Endometrium (tissue), 2 donors: ENCODE measurements at regions not wholly inside any gene's neighbourhood (a gene's known extent, or its start where the extent isn't known, plus 50 kb on each side); places are given as distances from the start of the nearest gene placed in this dataset.
"Not testable (repeated sequence)": the region's sequence is repeated elsewhere in the genome, so short reads cannot be mapped to it uniquely, and the experiment has no call there.

Experiments used
- FAIRE-seq: peaks from 2 replicates; lab custom pipeline; 2012; peaks lifted over from hg19 to GRCh38; lab: Jason Lieb, UNC
- donor health status: control.
- donor health status: control.

GRCh38 chr13:57784633-57785032, 153.1 kb downstream of the PCDH17 start:
- no peak for FAIRE-seq

DNA sequence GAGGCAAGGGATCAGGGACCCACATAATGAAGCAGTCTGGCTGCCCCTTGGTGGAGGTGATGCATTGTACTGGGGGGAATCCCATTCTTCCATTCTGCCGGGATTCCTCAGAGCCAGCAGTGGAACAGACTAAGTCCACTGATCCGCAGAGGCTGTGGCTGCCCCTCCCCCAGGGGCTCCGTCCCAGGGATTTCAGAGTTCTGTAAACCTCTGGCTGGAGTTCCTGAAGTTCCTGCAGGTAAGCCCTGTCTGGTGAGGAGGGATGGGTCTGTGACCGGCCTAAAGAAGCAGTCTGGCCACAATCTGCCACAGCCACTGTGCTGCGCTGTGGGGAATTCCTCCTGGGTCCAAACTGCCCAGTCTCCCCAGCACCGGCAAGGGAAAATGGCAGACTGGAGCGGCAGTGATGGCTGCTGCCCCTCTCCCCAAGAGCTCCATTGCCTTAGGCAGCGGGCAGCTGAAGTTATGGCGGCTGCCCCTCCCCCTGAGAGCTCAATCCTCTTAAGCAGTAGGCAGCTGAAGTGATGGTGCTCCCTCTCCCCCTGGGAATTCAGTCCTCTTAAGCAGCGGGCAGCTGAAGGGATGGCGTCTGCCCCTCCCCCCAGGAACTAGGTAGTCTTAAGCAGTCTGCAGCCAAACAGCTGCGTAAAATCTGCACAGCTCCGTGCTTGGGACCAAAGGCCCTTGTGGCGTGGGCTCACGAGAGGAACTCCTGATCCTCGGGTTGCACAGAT, 155.7 kb downstream of the PCDH17 start:
- no peak for FAIRE-seq

- FAIRE-seq: no peak
Observed at GRCh38 chr13:57799624-57800023, 168.1 kb downstream of the PCDH17 start.

DNA sequence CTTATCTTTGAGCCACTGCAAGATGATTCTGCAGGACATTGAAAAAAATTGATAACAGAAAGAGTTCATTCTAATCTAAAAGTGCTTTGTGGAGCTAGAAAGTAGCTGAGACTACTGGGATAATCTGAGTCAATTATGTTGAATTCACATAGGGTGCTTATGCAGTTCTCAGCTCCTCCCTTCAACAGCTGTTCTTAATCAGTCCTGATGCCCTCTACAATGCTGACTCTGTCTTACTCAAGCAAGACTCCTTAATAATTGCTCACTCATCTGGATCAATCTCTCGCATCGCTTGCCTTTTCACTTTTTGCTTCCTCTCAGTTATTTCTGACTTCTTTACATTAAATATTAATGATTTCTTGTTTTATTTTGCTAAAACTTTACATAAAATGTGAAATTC, 182.1 kb downstream of the PCDH17 start:
- FAIRE-seq: no peak

GRCh38 chr13:57815600-57815999, 184.1 kb downstream of the PCDH17 start:
- FAIRE-seq: no peak

DNA sequence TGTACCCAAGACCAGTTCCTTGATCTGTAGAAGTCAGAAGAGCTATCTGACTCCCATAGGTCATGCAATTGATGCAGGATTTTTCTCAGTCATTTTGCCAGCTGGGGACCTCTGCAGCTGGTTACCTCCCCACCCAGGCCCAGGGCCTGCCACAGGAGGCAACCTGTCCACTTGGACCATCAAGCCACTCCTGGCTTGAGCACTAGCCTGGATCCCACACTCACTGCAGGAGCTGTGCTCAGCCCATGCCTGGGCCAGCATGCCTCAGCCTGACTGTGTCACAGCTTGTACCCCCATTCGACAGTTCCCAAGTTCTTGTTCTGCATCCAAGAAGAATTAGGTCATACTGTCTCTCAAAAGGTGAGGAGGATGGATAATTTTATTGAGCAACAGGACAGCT, 189.4 kb downstream of the PCDH17 start:
- FAIRE-seq: no peak

GRCh38 chr13:57823704-57824103, 192.2 kb downstream of the PCDH17 start:
- FAIRE-seq: no peak

DNA sequence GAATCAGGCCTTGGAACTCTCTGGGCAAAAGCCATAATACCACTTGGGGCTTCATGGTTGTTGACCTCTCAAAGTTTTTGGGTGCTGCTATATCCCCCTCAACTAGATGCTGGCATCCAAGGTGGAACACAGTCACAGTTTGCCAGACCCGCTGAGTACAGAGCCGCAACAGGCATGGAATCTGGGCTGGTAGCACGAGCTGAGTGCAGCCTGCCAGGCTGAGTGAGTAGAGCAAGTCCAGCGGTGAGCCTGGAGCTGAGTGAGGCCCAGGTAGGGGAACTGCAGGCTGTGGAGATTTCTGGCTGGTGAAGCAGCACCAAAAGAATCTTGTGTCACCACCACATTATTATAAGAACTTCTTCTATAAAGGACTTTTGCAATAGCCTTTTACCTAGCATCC, 192.6 kb downstream of the PCDH17 start:
- FAIRE-seq: no peak

DNA sequence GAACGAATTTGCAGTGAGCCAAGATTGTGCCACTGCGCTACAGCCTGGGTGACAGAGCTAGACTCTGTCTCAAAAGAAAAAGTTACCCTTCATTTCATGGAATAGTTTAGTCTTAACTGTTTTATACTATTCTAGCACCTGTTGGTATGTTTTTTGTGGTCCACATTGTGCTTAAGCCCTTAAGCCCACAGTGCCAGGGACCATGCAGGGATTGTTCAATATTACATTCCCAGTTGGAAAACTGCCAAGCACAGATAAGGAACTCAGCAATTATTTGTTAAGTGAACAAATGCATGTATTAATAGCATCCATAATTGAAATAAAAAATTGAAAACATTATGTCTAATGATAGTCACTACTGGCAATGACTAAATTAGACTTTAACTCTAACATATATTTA, 193.5 kb downstream of the PCDH17 start:
- FAIRE-seq: no peak

DNA sequence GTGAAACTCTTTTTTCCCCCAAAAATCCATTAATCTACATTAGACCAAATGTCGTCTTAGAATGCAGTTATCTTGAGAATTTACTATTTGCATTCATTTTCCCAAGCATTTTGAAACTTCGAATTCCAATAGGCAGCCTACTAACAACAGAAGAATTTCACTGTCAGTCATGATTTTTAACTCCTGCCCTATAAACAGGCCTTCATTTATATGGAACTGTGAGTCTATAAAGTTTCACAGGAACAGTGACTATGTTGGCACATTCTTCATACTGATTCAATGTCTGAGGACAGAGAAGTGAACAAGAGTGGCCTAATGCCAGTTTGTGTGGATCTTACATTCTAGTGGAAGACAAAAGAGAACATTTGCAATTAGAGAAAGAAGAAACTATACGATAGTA, 198.0 kb downstream of the PCDH17 start:
- no peak for FAIRE-seq

GRCh38 chr13:57832187-57832586, 200.6 kb downstream of the PCDH17 start:
- FAIRE-seq: no peak

GRCh38 chr13:57837801-57838200, 206.3 kb downstream of the PCDH17 start:
- no peak for FAIRE-seq

- no peak for FAIRE-seq
Observed at GRCh38 chr13:57843521-57843920, 212.0 kb downstream of the PCDH17 start.

DNA sequence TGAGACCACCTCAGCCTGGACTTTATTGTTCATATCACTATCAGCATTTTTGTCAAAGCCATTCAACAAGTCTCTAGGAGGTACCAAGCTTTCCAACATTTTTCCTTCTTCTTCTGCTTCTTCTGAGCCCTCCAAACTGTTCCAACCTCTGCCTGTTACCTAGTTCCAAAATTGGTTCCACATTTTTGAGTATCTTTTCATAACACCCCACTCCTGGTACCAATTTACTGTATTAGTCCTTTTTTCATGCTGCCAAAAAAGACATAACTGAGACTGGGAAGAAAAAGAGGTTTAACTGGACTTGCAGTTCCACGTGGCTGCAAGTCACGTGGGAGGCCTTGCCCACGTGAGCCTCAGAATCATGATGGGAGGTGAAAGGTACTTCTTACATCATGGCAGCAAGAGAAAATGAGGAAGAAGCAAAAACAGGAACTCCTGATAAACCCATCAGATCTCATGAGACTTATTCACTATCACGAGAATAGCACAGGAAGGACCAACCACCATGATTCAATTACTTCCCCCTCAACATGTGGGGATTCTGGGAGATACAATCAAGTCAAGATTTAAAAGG, 215.1 kb downstream of the PCDH17 start:
- FAIRE-seq: no peak

GRCh38 chr13:57857945-57858344, 226.4 kb downstream of the PCDH17 start:
- FAIRE-seq: no peak

- FAIRE-seq: no peak
Observed at GRCh38 chr13:57858376-57858775, 226.8 kb downstream of the PCDH17 start.

DNA sequence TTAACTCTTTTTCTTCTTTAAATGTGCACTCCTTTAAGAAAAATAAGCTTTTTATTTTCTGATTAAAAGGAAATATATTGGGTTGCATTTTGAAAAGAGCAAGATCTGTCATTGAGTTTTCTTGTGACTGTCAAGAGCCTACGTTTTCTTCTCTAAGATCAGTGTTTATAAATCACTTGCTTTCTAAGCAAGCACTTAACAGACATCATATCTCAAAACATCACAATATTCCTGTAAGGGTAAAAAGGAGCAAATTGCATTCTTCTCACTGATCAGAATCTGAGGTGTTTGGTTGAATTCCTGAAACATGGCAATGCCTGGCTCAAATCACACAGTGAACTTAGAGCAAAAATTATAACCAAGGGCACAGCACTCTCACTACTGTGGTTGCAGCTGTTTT, 231.3 kb downstream of the PCDH17 start:
- no peak for FAIRE-seq

DNA sequence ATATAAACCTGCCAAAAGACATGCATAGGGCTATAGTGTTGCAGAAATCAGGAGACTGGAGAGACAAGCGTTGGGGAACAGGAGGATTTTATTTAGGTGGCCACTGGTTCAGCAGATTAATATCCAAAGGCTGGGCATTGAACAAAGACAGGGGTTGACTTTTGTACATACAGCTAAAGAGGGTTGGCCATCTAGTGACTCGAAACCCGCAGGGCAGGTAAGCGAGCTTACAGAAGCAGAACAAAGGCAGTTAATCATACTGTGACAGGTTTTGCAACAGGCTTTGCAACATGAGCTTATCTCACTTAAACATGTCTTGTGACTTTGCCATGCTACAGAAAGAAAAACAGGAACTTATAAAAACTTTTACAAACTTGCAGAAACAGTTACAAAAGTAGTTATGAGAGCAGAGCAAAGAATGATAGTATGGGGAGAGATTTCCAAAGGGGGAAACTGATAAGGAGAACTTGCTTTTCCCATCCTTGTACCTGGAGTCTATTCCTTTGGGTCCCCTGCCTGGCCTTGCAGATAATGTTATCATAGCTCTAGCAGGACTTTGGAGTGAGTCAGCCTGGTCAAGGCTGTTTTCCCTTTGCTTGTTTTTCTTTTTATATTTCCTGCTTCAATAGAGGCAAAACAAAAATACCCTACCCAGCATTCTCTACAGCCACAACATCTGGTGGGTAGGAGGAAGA, 234.2 kb downstream of the PCDH17 start:
- FAIRE-seq: no peak

DNA sequence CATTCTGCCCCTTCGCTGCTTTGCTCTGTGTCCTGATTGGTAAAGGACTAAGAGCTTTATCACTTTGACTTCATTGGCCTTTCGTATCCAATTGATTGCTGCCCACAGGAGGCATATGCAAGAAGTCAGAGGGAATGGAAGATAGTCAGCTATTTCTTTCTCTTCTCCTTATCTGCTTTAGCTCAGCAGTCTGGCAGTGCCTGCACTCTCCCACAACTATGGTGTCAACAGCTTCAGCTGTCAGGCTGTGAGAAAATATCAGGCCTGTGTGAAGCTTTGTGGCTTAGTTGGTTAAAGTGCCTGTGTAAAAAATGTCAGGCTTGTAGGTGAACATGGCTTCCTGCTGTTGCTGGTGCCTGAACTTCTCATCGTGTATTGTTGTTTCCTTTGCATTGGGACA, 243.0 kb downstream of the PCDH17 start:
- no peak for FAIRE-seq

DNA sequence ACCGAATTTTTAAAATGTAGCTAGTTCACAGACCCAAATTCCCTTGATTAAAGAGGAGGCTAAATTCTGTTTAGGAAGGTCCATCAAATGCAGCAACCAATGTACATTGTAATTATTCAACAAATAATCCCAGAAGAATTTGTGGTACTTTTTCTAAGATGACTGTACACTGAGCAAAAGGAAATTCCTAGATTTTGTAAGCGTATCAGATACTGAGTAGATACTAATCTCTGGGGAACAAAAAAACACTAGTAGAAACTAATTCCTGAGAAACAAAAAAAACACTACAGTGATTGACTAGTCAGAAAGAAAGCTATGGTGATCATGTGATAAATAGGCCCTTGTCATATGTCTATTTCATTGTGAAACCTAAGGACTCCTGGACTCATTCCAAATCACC, 246.1 kb downstream of the PCDH17 start:
- FAIRE-seq: no peak

DNA sequence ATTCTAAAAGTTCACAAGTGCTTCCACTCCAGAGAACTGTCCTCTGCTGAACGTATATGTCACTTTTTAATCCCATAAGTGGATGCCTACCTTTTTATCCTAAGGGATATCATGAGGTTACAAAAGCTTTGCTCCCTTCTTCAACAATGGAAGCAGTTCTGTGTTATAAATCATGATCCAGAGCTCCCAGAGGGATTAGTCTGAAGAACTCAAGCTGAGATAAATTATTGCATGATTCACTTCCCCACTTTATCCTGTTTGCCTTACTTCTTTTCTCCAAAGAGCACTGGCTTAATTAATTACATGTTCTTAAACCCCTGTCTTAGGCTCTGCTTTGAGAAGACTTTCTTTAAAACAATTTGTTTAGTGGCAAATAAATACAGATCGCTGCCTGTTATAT, 246.7 kb downstream of the PCDH17 start:
- no peak for FAIRE-seq

DNA sequence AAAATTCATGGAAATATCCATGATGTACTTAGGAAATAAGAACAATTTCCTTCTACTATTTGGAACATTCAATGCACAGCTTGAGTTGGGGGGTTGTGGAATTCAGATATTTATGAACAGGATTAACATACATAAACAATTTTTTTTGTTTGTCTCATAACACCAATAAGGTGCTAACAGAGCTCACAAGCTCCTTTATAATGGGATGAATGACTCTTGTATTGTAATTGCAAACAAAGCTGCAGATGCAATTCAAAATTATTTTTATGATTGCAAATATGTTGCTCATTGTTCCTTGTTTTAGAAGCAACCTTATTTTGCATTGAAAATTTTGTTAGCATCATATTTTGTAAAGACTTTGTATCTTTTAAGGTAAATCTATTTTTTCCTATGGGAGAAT, 265.7 kb downstream of the PCDH17 start:
- FAIRE-seq: no peak

- FAIRE-seq: no peak
Observed at GRCh38 chr13:57899096-57899495, 267.6 kb downstream of the PCDH17 start.

DNA sequence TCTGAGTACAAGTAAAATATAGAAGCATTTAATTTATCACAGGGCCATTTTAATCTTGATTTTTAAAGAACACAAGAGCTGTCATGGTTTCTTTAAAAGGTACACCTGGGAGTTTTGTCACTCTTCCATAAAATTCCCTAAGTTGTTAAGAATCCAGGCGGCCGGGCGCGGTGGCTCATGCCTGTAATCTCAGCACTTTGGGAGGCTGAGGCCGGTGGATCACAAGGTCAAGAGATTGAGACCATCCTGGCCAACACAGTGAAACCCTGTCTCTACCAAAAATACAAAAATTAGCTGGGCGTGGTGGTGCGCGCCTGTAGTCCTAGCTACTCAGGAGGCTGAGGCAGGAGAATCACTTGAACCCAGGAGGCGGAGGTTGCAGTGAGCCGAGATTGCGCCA, 278.3 kb downstream of the PCDH17 start:
- FAIRE-seq: not testable (repeated sequence)
